MCF 10A (cell line): ENCODE measurements at regions not wholly inside any gene's neighbourhood (a gene's known extent, or its start where the extent isn't known, plus 50 kb on each side); places are given as distances from the start of the nearest gene placed in this dataset.

Experiments used
- BruUV-seq: library from RNA; stranded (reverse); fragments of 400-500 nt; replicated peaks from 2 replicates; lab custom pipeline; 2021; lab: Mats Ljungman, UMichigan
- CTCF ChIA-PET: fragments of 300-600 bp; sonication (Branson Sonifier 250); formaldehyde crosslinking; extraction: SDS; loops from one replicate; lab custom pipeline; 2021; ENCODE audit warnings: antibody characterized with exemption, inconsistent platforms; lab: Yijun Ruan, JAX
- POLR2A ChIA-PET: fragments of 300-600, 350-650 bp; sonication (Branson Sonifier 250); formaldehyde crosslinking; extraction: SDS; loops from one replicate; lab custom pipeline; 2020; ENCODE audit warnings: antibody characterized with exemption, inconsistent platforms; lab: Yijun Ruan, JAX
- DNase-seq: peaks from one replicate; pipeline ENCODE4 v3.0.0-alpha.2; 2018; ENCODE audit not compliant: unreplicated experiment
- H3K27ac Mint-ChIP-seq: one replicate; pipeline ENCODE4 v1.8.0; 2022; ENCODE audit warnings: mild to moderate bottlenecking, low read depth, mixed read lengths; ENCODE audit not compliant: unreplicated experiment
- H3K27me3 Mint-ChIP-seq: one replicate; pipeline ENCODE4 v1.8.0; 2022; ENCODE audit warnings: mixed read lengths; ENCODE audit not compliant: insufficient read depth, unreplicated experiment
- H3K36me3 Mint-ChIP-seq: one replicate; pipeline ENCODE4 v1.8.0; 2022; ENCODE audit warnings: mild to moderate bottlenecking, moderate library complexity, mixed read lengths; ENCODE audit not compliant: insufficient read depth, unreplicated experiment
- H3K4me1 Mint-ChIP-seq: one replicate; pipeline ENCODE4 v1.8.0; 2022; ENCODE audit warnings: mixed read lengths; ENCODE audit not compliant: insufficient read depth, unreplicated experiment
- H3K4me3 Mint-ChIP-seq: one replicate; pipeline ENCODE4 v1.8.0; 2022; ENCODE audit warnings: mild to moderate bottlenecking, moderate library complexity, mixed read lengths; ENCODE audit not compliant: unreplicated experiment
- H3K9me3 Mint-ChIP-seq: one replicate; pipeline ENCODE4 v1.8.0; 2022; ENCODE audit warnings: mixed read lengths; ENCODE audit not compliant: unreplicated experiment
- CTCF ChIP-seq: fragments of 200-600 bp; IDR thresholded peaks from one replicate; pipeline ENCODE4 v1.8.0; 2022; ENCODE audit warnings: antibody characterized with exemption, mild to moderate bottlenecking; ENCODE audit not compliant: unreplicated experiment
- intact Hi-C: fragments of 100-400 bp; cut with micrococcal nuclease; formaldehyde crosslinking; loops from 2 replicates; pipeline ENCODE4 v1.14.1; 2022

DNA sequence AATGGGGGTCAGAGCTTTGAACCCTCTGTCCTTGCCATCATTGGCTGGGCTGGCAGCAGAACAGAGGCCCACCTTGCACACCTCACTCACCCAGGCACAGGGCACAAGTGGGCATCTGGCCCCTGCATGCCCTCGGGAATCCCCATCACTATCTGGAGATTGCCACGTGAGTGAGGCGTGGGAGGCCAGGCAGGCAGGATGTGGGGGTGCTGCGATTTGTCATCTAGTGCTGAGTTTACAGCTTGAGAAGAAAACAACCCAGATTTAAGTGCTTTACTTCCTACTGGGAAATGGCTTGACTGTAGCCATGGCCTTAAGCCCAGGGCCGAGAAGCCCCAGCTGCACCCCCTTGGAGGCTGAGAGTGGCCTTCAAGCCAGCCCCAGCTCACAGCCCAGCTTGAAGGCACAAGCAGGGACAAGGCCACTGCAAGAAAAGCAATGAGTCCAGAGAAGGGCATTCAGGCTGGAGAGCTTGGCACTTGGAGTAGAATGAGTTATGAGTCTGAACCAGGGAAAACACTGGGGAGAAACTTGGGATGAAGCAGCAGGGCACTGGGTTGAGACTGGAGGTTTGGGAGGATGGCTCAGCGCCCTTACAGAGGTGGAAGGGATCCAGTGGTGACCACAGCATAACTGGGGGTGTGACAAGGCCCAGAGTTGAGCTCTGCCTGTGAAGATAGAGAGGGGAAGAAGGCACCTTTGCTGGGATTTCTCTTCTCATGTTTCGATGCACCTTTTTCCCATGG lies 123.0 kb downstream of the CXCL12 start:
- Mint-ChIP-seq H3K9me3 (no peaks in the 10 kb centered on the region), H3K4me3 (no peak overlapping the region), H3K4me1 (no peaks in the 10 kb centered on the region), H3K27me3 (peaks cover 22% of the 10 kb centered on the region), H3K36me3 (no peaks in the 10 kb centered on the region), H3K27ac (no peak overlapping the region)
- intact Hi-C loops, result no loop called here
- CTCF ChIA-PET, result interaction anchor here (0.6 kb wide), 1 partner anchor 1204 kb away, joined by 3 read pairs; no protein-coding TSS in a partner anchor
- no peak for DNase-seq
- no TSS peak for BruUV-seq
- POLR2A ChIA-PET, result no interaction called here
- TF ChIP-seq CTCF, result no peak

DNA sequence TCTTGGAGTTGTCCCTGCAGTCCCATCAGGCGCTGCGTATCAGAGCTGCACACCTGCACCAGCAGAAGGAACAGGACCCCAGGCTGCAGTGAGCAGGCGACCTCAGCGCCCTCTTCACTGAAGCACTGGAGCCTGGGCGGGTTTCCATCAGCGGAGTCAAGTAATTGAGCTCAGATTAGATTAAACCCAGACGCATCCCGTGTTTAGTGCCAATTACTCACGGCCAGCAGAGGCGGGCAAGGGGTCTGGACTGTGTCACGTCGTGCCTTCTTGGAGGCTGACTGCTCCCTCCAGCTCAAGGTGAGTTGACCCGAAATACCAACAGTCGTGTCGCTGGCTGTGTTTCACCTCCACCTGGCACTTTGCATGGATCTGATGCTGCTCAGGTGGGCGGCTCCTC lies 123.6 kb downstream of the CXCL12 start:
- TF ChIP-seq CTCF, result no peak
- BruUV-seq, result no TSS peak
- DNase-seq, result no peak
- H3K36me3 Mint-ChIP-seq, result no peaks in the 10 kb centered on the region
- intact Hi-C loops, result no loop called here
- no peak overlapping the region for H3K27ac Mint-ChIP-seq
- H3K4me3 Mint-ChIP-seq, result no peak overlapping the region
- peaks cover 22% of the 10 kb centered on the region for H3K27me3 Mint-ChIP-seq
- no peaks in the 10 kb centered on the region for H3K9me3 Mint-ChIP-seq
- ChIA-PET POLR2A (no interaction called here), CTCF (interaction anchor here (0.6 kb wide), 1 partner anchor 1204 kb away, joined by 3 read pairs; no protein-coding TSS in a partner anchor)
- no peaks in the 10 kb centered on the region for H3K4me1 Mint-ChIP-seq

DNA sequence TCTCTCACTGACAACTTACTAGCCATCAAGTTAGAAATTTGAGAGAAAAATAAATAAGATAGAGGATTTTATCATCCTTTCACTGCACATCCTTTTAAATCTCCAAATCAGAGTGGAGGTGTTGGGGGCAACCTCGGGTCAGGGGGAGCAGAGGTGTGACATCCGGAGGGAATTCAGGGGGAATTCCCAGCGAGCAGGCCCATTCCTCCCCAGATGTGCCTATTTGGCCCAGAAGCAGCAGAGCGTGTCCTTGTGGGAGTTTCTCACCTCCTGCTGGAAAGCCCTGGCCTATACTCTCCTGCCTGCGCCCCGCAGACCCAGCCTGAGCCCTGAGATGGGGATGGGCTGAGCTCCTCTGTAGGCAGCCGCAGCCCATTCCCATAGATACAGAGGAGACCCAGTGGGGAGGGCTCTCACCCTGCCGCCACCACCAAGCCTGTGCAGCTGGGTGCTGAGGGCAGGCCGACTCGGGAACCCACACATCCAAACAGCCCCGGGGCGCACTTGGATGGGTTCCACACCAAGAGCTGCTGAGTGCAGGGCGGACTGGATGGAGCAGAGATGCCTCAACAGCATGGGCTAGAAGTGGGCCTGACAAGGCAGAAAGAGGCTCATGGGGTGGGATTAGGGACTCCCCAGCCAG lies 124.5 kb downstream of the CXCL12 start:
- no peaks in the 10 kb centered on the region for H3K4me1 Mint-ChIP-seq
- no TSS peak for BruUV-seq
- no peak overlapping the region for H3K4me3 Mint-ChIP-seq
- ChIA-PET POLR2A (no interaction called here), CTCF (interaction anchor here (0.6 to 0.9 kb wide), 2 partner anchors 103 to 604 kb away, joined by 3 read pairs; no protein-coding TSS in a partner anchor)
- H3K27ac Mint-ChIP-seq, result no peak overlapping the region
- peaks cover 22% of the 10 kb centered on the region for H3K27me3 Mint-ChIP-seq
- no peaks in the 10 kb centered on the region for H3K36me3 Mint-ChIP-seq
- DNase-seq, result no peak
- TF ChIP-seq CTCF, result no peak
- intact Hi-C loops, result no loop called here
- no peaks in the 10 kb centered on the region for H3K9me3 Mint-ChIP-seq

DNA sequence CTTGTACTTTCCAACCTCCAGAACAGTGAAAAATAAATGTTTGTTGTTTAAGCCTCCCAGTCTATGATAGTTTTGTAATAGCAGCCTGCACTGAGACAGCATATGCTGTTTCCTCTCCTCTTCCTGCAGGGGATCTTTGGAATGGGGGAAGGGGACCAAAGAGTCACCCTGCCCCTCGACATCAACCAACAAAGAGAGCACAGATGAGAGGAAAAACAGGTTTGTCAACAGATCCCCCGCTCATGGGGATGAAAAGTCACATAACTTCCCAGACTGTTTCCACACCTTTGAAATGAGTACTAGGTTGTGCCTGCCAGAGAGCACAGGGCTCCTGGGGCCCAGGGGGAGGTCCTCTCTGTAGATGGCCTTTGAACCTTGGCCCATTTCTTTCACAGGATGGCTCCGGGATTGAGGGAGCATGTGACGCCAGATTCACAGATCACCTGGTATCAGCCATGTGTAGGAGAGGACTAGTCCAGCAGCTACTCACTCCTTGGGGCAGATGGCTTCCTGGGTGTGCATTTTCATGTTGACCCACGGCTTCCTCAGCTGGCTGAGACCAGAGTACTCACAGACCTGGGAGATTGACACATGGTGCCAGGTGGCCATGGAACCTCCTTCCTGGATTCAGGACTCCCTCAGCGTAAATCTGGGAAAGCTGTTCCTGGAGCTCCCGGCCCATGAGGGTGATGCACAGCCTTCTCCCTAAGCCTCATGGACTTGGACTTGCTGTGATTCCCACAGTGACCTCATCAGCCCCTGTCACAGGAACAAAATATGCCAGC lies 125.6 kb downstream of the CXCL12 start:
- ChIA-PET POLR2A (no interaction called here), CTCF (interaction anchor here (0.6 to 0.9 kb wide), 2 partner anchors 104 to 605 kb away, joined by 3 read pairs; no protein-coding TSS in a partner anchor)
- no peak for DNase-seq
- TF ChIP-seq CTCF, result no peak
- Mint-ChIP-seq H3K27me3 (peaks cover 16% of the 10 kb centered on the region), H3K36me3 (no peaks in the 10 kb centered on the region), H3K4me1 (no peaks in the 10 kb centered on the region), H3K9me3 (no peaks in the 10 kb centered on the region), H3K4me3 (no peak overlapping the region), H3K27ac (no peak overlapping the region)
- intact Hi-C loops, result no loop called here
- no TSS peak for BruUV-seq
